ENCODE measurements at regions not wholly inside any gene's neighbourhood (a gene's known extent, or its start where the extent isn't known, plus 50 kb on each side); places are given as distances from the start of the nearest gene placed in this dataset.

GRCh38 chr4:41878170-41878969 lies 56.9 kb upstream of the TMEM33 start:
- no peak for DNase-seq (ENCODE audit: low read depth in 6 of 9, low spot score in 9 of 9)
- peaks cover 76 to 100% of the 10 kb centered on the region in 2 donors for H3K27me3 ChIP-seq (ENCODE audit: control insufficient read depth in 2 of 2, insufficient read depth in 1 of 2, low read length in 1 of 2)
- peaks cover 2 to 10% of the 10 kb centered on the region in 2 donors for H3K4me1 ChIP-seq (ENCODE audit: control insufficient read depth in 2 of 2, insufficient read depth in 2 of 2, low read length in 2 of 2)
- no peak overlapping the region for H3K27ac ChIP-seq (ENCODE audit: low read depth in 1 of 2, low read length in 1 of 2)
- H3K4me3 ChIP-seq (ENCODE audit: low read length in 2 of 2), result no peak overlapping the region
- WGBS, result 12% methylated on average over 41 of the region's 41 CpGs
- no peaks in the 10 kb centered on the region for H3K9me3 ChIP-seq (ENCODE audit: control insufficient read depth in 2 of 2, insufficient read depth in 1 of 2, low read length in 1 of 2)
- no peaks in the 10 kb centered on the region for H3K36me3 ChIP-seq (ENCODE audit: control insufficient read depth in 2 of 2, insufficient read depth in 2 of 2, low read length in 1 of 2)

DNA sequence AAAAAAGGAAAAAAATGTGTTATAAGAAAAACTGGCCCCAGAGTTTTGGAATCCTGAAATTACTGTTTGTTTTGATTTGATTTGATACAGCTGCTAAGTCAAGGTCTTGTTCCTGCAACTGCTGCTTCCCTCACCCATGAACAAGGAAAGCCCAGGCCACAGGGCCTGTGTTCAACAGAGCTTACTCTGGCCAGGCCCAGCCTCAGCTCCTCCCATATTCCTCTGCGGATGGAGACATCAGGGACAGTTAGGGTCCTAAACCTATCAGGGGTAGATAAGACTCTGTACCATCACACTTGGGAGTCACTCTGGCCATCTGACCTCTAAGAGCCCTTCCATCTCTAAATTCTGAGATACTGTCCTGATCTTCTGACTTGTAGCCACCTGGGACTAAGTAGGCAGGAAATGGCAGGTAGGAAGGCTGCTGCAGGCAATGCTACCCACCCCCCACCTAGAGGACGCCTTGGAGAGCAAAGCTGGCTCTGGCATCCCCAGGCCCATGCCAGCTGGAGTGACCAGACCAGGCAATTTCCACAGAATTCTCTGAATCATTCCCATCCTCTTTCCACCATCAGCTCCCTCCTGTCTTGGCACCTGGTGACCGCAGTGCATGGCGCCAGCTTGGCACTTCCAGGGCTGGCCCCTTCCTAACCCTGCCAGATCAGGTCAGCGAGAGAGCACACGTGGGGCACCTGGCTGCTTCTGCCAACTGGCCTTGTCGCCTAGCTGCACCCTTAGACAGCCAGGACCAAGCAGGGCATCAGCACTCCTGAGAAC lies 58.0 kb upstream of the TMEM33 start:
- H3K27me3 ChIP-seq (ENCODE audit: control insufficient read depth in 2 of 2, insufficient read depth in 1 of 2, low read length in 1 of 2), result peaks cover 75 to 100% of the 10 kb centered on the region in 2 donors
- H3K27ac ChIP-seq (ENCODE audit: low read depth in 1 of 2, low read length in 1 of 2), result no peak overlapping the region
- no peaks in the 10 kb centered on the region for H3K36me3 ChIP-seq (ENCODE audit: control insufficient read depth in 2 of 2, insufficient read depth in 2 of 2, low read length in 1 of 2)
- no peak for DNase-seq (ENCODE audit: low read depth in 6 of 9, low spot score in 9 of 9)
- peaks cover 2 to 8% of the 10 kb centered on the region in 2 donors for H3K4me1 ChIP-seq (ENCODE audit: control insufficient read depth in 2 of 2, insufficient read depth in 2 of 2, low read length in 2 of 2)
- WGBS, result 50% methylated on average over 7 of the region's 7 CpGs
- no peak overlapping the region for H3K4me3 ChIP-seq (ENCODE audit: low read length in 2 of 2)
- no peaks in the 10 kb centered on the region for H3K9me3 ChIP-seq (ENCODE audit: control insufficient read depth in 2 of 2, insufficient read depth in 1 of 2, low read length in 1 of 2)

GRCh38 chr4:41874873-41875272 lies 60.4 kb upstream of the TMEM33 start:
- Histone ChIP-seq H3K27me3 (ENCODE audit: control insufficient read depth in 2 of 2, insufficient read depth in 1 of 2, low read length in 1 of 2) (peaks cover 56 to 91% of the 10 kb centered on the region in 2 donors), H3K4me1 (ENCODE audit: control insufficient read depth in 2 of 2, insufficient read depth in 2 of 2, low read length in 2 of 2) (no peaks in the 10 kb centered on the region)
- no peak for DNase-seq (ENCODE audit: low read depth in 6 of 9, low spot score in 9 of 9)

DNA sequence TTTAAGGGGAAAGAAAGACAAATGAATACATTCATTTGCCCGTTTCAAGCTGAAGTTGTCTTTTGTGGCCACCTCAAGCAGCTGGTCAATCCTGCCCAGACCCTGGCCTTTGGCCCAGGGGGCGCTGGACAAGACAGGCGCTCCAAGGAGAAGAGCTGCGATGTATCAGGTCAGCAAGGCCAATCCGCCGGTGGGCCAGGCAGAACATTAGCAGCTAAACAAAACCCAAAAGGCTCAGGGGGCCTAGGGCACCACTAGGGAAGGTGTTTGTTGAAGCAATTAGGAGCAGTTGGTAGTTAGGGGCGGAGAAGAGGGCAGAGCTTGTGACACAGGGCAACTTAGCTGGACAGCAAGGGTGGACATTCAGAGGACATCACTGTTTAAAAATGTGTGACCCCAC lies 60.8 kb upstream of the TMEM33 start:
- Histone ChIP-seq H3K27me3 (ENCODE audit: control insufficient read depth in 2 of 2, insufficient read depth in 1 of 2, low read length in 1 of 2) (peaks cover 51 to 86% of the 10 kb centered on the region in 2 donors), H3K9me3 (ENCODE audit: control insufficient read depth in 2 of 2, insufficient read depth in 1 of 2, low read length in 1 of 2) (no peaks in the 10 kb centered on the region), H3K4me3 (ENCODE audit: low read length in 2 of 2) (no peak overlapping the region), H3K27ac (ENCODE audit: low read depth in 1 of 2, low read length in 1 of 2) (no peak overlapping the region), H3K36me3 (ENCODE audit: control insufficient read depth in 2 of 2, insufficient read depth in 2 of 2, low read length in 1 of 2) (no peaks in the 10 kb centered on the region), H3K4me1 (ENCODE audit: control insufficient read depth in 2 of 2, insufficient read depth in 2 of 2, low read length in 2 of 2) (no peaks in the 10 kb centered on the region)
- no peak for DNase-seq (ENCODE audit: low read depth in 6 of 9, low spot score in 9 of 9)
- 29% methylated on average over 7 of the region's 7 CpGs for WGBS

More at GRCh38 chr4:41874873-41875272, 60.4 kb upstream of the TMEM33 start:
- no peak overlapping the region for H3K4me3 ChIP-seq (ENCODE audit: low read length in 2 of 2)
- no peaks in the 10 kb centered on the region for H3K9me3 ChIP-seq (ENCODE audit: control insufficient read depth in 2 of 2, insufficient read depth in 1 of 2, low read length in 1 of 2)
- no peak overlapping the region for H3K27ac ChIP-seq (ENCODE audit: low read depth in 1 of 2, low read length in 1 of 2)
- H3K36me3 ChIP-seq (ENCODE audit: control insufficient read depth in 2 of 2, insufficient read depth in 2 of 2, low read length in 1 of 2), result no peaks in the 10 kb centered on the region

- Histone ChIP-seq H3K36me3 (ENCODE audit: control insufficient read depth in 2 of 2, insufficient read depth in 2 of 2, low read length in 1 of 2) (no peaks in the 10 kb centered on the region), H3K4me1 (ENCODE audit: control insufficient read depth in 2 of 2, insufficient read depth in 2 of 2, low read length in 2 of 2) (no peaks in the 10 kb centered on the region), H3K4me3 (ENCODE audit: low read length in 2 of 2) (no peak overlapping the region), H3K27ac (ENCODE audit: low read depth in 1 of 2, low read length in 1 of 2) (no peak overlapping the region), H3K9me3 (ENCODE audit: control insufficient read depth in 2 of 2, insufficient read depth in 1 of 2, low read length in 1 of 2) (no peaks in the 10 kb centered on the region), H3K27me3 (ENCODE audit: control insufficient read depth in 2 of 2, insufficient read depth in 1 of 2, low read length in 1 of 2) (peaks cover 49 to 84% of the 10 kb centered on the region in 2 donors)
- DNase-seq (ENCODE audit: low read depth in 6 of 9, low spot score in 9 of 9), result no peak
- WGBS, result 9% methylated on average over 42 of the region's 42 CpGs
These were observed 61.6 kb upstream of the TMEM33 start for GRCh38 chr4:41873380-41874295.

GRCh38 chr4:41870035-41870434 lies 65.2 kb upstream of the TMEM33 start:
- H3K9me3 ChIP-seq (ENCODE audit: control insufficient read depth in 2 of 2, insufficient read depth in 1 of 2, low read length in 1 of 2), result peaks cover 1 to 2% of the 10 kb centered on the region in 2 donors
- peaks cover 60 to 81% of the 10 kb centered on the region in 2 donors for H3K27me3 ChIP-seq (ENCODE audit: control insufficient read depth in 2 of 2, insufficient read depth in 1 of 2, low read length in 1 of 2)
- H3K4me3 ChIP-seq (ENCODE audit: low read length in 2 of 2), result no peak overlapping the region
- DNase-seq (ENCODE audit: low read depth in 6 of 9, low spot score in 9 of 9), result no peak
- H3K27ac ChIP-seq (ENCODE audit: low read depth in 1 of 2, low read length in 1 of 2), result no peak overlapping the region
- WGBS, result 59% methylated on average over 4 of the region's 4 CpGs
- no peaks in the 10 kb centered on the region for H3K4me1 ChIP-seq (ENCODE audit: control insufficient read depth in 2 of 2, insufficient read depth in 2 of 2, low read length in 2 of 2)
- no peaks in the 10 kb centered on the region for H3K36me3 ChIP-seq (ENCODE audit: control insufficient read depth in 2 of 2, insufficient read depth in 2 of 2, low read length in 1 of 2)

DNA sequence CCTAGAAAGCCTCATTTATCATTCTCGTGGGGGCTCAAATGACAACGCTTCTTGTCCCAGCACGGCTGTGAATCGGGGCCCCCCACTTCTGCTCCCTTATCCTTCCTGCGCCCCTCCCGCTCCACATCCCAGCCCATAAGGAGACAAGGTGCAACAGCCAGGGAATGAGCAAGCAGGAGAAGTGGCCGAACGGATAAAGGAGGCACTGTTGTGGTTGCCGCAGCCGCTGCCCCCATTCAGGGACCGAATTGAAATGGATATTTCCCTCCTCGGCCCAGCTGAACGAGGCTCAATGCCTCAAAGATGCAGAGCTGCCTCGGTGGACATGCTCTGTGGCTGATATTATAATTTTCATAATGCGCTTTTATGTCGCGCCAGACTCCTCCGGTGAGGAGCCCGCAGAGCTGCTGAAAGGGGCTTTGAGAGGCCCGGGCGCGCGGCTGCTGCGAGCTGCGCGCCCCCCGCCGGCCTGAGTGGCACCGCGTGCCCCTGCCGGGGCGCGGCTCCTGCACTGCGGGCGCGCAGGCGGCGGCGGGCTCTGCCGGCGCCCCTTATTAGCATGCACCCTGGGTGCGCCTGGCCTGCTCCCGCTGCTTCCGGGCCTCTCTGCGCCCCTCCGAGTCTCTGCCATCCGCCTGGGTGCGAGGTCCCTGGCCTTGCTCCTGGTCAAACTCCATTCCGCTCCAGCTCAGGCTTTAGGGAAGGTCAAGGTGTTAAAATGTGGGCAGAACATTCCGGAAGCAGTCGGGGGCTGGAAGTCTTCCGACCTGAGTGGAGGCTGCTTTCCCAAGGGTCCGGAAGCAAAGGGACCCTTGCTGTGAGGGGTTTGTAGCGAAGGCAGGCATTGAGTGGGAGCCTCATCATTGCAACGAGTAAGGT lies 68.2 kb upstream of the TMEM33 start:
- no peak overlapping the region for H3K27ac ChIP-seq (ENCODE audit: low read depth in 1 of 2, low read length in 1 of 2)
- WGBS, result 4% methylated on average over 55 of the region's 55 CpGs
- no peak for DNase-seq (ENCODE audit: low read depth in 6 of 9, low spot score in 9 of 9)
- H3K4me3 ChIP-seq (ENCODE audit: low read length in 2 of 2), result no peak overlapping the region
- H3K27me3 ChIP-seq (ENCODE audit: control insufficient read depth in 2 of 2, insufficient read depth in 1 of 2, low read length in 1 of 2), result peaks cover 45 to 79% of the 10 kb centered on the region in 2 donors
- no peaks in the 10 kb centered on the region for H3K36me3 ChIP-seq (ENCODE audit: control insufficient read depth in 2 of 2, insufficient read depth in 2 of 2, low read length in 1 of 2)
- peaks cover 1 to 8% of the 10 kb centered on the region in 2 donors for H3K9me3 ChIP-seq (ENCODE audit: control insufficient read depth in 2 of 2, insufficient read depth in 1 of 2, low read length in 1 of 2)
- no peaks in the 10 kb centered on the region for H3K4me1 ChIP-seq (ENCODE audit: control insufficient read depth in 2 of 2, insufficient read depth in 2 of 2, low read length in 2 of 2)

Data from thymus (tissue), 11 donors.